Muscle layer of duodenum (tissue), 2 donors: ENCODE measurements at regions not wholly inside any gene's neighbourhood (a gene's known extent, or its start where the extent isn't known, plus 50 kb on each side); places are given as distances from the start of the nearest gene placed in this dataset.
"Not testable (repeated sequence)": the region's sequence is repeated elsewhere in the genome, so short reads cannot be mapped to it uniquely, and the experiment has no call there.

Source experiments
- H3K27ac ChIP-seq: one replicate; pipeline ENCODE4 v1.7.0; 2013; ENCODE audit warnings: mild to moderate bottlenecking, low read length
- H3K27me3 ChIP-seq: one replicate; pipeline ENCODE4 v1.7.0; 2013; ENCODE audit warnings: low read depth, mild to moderate bottlenecking, control low read depth, low read length
- H3K36me3 ChIP-seq, 2 donors: one replicate each; pipeline ENCODE4 v1.7.0; 2013; ENCODE audit warnings: low read length in 2 of 2, control low read depth in 1 of 2, mild to moderate bottlenecking in 1 of 2; ENCODE audit not compliant: insufficient read depth in 2 of 2, control insufficient read depth in 1 of 2
- H3K4me1 ChIP-seq, 2 donors: one replicate each; pipeline ENCODE4 v1.7.0; 2013; ENCODE audit warnings: low read length in 2 of 2, mild to moderate bottlenecking in 2 of 2, control low read depth in 1 of 2, moderate library complexity in 1 of 2; ENCODE audit not compliant: insufficient read depth in 2 of 2, control insufficient read depth in 1 of 2
- H3K4me3 ChIP-seq, 2 donors: one replicate each; pipeline ENCODE4 v1.7.0; 2013; ENCODE audit warnings: low read length in 2 of 2, low read depth in 1 of 2, mild to moderate bottlenecking in 1 of 2
- H3K9me3 ChIP-seq, 2 donors: one replicate each; pipeline ENCODE4 v1.7.0; 2013; ENCODE audit warnings: low read length in 2 of 2, control low read depth in 1 of 2, mild to moderate bottlenecking in 1 of 2; ENCODE audit not compliant: control insufficient read depth in 1 of 2
- donor health status: healthy.

DNA sequence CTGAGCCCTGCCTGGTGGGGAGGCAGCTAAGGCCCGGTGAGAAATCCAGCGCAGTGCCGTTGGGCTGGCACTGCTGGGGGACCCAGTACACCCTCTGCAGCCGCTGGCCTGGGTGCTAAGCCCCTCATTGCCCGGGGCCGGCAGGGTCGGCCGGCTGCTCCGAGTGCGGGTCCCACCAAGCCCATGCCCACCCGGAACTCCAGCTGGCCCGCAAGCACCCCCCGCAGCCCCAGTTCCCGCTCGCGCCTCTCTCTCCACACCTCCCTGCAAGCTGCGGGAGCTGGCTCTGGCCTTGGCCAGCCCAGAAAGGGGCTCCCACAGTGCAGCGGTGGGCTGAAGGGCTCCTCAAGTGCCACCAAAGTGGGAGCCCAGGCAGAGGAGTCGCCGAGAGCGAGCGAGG is 225.1 kb upstream of the ANKH start:
- not testable (repeated sequence) for H3K9me3 ChIP-seq, H3K4me1 ChIP-seq, H3K27me3 ChIP-seq, H3K36me3 ChIP-seq, H3K4me3 ChIP-seq, H3K27ac ChIP-seq

DNA sequence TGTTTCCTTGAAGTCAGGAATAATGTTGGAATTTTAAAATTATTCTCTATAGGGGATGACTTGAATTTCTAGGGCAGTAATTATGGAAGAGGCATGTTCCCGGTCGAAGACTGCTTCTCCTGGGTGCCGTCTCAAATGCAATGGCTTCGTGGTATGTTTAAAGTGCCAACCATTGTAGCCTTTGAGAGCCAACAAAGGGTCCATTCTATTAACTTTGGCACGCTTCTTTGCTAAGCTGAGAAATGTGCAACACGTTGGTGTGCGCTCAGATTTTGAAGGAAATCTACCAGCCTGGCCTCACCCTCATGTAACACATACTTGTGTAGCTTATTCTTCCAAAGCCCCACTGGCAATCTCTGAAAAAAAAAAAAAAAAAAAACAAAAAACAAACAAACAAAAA is 221.2 kb upstream of the ANKH start:
- H3K4me1 ChIP-seq: no peaks in the 10 kb centered on the region
- H3K27ac ChIP-seq: no peak overlapping the region
- no peak overlapping the region for H3K4me3 ChIP-seq
- no peaks in the 10 kb centered on the region for H3K36me3 ChIP-seq
- no peaks in the 10 kb centered on the region for H3K27me3 ChIP-seq
- H3K9me3 ChIP-seq: no peaks in the 10 kb centered on the region

DNA sequence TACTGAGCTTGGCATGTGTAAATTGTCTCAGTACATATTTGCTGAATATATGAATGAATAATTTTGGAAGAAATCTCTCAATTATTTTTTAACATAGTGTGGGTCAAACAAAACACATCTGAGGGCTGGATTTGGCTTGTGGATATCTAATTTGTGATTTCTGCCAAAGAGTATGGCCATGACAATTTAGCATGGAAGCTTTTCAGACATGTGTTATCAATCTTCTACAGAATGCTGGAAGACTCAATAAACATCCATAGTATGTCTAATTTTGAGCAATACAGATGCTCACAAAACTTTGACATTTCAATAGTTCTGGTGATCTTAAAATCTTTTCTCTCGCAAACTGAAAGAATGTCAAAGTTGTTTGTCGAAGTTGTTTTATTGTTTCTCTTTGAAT is 214.1 kb upstream of the ANKH start:
- Histone ChIP-seq H3K36me3 (no peaks in the 10 kb centered on the region), H3K4me3 (no peak overlapping the region), H3K27ac (no peak overlapping the region), H3K4me1 (no peaks in the 10 kb centered on the region), H3K9me3 (no peaks in the 10 kb centered on the region), H3K27me3 (no peaks in the 10 kb centered on the region)

DNA sequence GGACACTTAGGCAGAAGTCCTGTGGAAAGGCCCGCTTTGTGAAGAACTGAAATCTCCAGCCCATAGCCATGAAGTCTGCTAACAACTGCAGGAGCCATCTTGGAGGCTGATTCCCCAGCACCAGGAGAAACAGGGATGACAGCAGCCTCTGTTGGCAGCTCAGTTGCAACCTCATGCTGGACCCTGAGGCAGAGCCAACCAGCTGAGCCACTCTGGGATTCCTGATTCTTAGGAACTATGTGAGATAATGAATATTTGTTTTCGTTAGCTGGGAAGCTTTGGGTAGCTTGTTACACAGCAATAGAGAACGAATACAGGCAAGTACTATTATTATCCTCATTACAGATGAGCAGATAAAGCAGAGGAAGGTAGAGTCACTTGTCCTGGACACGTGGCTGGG is 210.5 kb upstream of the ANKH start:
- Histone ChIP-seq H3K9me3 (no peaks in the 10 kb centered on the region), H3K27me3 (no peaks in the 10 kb centered on the region), H3K36me3 (no peaks in the 10 kb centered on the region), H3K27ac (no peak overlapping the region), H3K4me1 (no peaks in the 10 kb centered on the region), H3K4me3 (no peak overlapping the region)

DNA sequence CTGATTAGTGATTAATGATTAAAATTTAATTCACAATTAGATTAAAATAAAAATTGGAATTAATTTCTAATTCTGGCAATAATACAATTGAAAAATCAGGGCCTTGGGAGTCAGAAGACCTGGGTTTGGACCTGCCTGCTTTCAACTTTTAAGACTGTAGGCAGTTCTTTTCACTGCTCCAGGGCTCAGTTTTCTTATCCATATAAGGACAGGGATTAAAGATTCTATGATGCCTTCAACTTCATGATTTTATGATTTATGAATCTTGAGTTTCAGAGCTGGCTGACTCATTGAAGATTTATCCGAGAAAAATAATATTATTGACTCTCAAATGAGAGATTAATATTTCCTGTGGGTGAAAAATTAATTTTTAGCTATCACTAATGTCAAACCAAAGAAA is 208.6 kb upstream of the ANKH start:
- Histone ChIP-seq H3K27me3 (no peaks in the 10 kb centered on the region), H3K36me3 (no peaks in the 10 kb centered on the region), H3K27ac (no peak overlapping the region), H3K4me1 (no peaks in the 10 kb centered on the region), H3K9me3 (no peaks in the 10 kb centered on the region), H3K4me3 (no peak overlapping the region)

DNA sequence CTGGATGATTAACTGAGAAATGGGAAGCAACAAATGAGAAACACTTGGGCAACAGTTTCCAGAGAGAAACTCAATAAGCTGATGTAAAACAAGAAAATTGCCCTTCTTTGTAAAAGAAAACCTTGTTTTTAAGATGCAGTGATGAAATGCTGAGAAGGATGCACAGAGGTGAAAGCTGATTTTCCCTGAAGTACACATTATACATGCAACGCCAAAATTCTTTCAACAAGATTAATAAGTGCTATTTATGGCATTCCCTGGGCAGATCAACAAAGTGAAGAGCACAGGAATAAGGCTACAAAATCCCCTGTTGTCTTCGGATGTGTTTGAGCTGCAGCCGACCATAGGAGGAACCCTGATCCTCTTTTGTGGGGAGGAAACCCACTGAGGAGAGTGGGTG is 208.0 kb upstream of the ANKH start:
- Histone ChIP-seq H3K27ac (no peak overlapping the region), H3K9me3 (no peaks in the 10 kb centered on the region), H3K36me3 (no peaks in the 10 kb centered on the region), H3K27me3 (no peaks in the 10 kb centered on the region), H3K4me1 (no peaks in the 10 kb centered on the region), H3K4me3 (no peak overlapping the region)

DNA sequence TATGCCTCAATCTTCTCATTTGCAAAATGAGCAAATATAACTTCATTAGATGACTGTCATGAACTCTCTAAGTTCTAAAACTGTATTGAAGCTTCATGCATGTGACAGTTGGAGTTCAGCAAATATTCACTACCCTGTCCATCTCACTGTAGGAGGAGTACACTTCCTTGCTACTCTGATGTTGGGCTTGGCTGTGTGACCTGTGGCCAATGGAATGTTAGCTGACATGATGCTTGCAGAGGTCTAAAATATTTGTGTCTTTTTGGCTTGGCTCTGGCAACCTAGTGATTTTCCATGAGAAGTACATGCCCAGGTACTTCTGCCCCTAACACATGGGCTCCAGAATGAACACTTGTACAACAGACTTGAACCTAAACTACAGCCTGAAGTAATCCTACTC is 203.1 kb upstream of the ANKH start:
- H3K27ac ChIP-seq: no peak overlapping the region
- H3K27me3 ChIP-seq: no peaks in the 10 kb centered on the region
- no peak overlapping the region for H3K4me3 ChIP-seq
- H3K36me3 ChIP-seq: no peaks in the 10 kb centered on the region
- H3K4me1 ChIP-seq: no peaks in the 10 kb centered on the region
- H3K9me3 ChIP-seq: no peaks in the 10 kb centered on the region

DNA sequence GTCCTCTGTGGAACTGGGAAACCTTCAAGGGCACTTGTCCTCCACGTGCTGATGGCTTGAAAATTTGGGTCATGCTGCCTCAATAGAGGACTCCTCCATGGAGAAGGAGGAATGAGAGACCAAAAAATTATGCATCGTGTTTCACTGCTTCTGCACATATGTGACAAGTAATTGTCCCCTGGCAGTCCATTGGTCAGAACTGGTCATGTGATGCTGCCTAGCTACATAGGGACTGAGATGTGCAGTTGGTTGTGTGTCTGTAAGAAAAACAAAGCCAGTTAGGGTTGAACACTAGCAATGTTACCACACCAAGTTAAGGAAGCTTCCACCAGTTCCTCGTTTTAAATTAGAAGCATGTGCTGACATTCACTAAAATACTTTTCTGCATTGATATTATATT is 201.9 kb upstream of the ANKH start:
- no peaks in the 10 kb centered on the region for H3K36me3 ChIP-seq
- no peaks in the 10 kb centered on the region for H3K27me3 ChIP-seq
- no peak overlapping the region for H3K4me3 ChIP-seq
- no peaks in the 10 kb centered on the region for H3K9me3 ChIP-seq
- H3K4me1 ChIP-seq: no peaks in the 10 kb centered on the region
- no peak overlapping the region for H3K27ac ChIP-seq

DNA sequence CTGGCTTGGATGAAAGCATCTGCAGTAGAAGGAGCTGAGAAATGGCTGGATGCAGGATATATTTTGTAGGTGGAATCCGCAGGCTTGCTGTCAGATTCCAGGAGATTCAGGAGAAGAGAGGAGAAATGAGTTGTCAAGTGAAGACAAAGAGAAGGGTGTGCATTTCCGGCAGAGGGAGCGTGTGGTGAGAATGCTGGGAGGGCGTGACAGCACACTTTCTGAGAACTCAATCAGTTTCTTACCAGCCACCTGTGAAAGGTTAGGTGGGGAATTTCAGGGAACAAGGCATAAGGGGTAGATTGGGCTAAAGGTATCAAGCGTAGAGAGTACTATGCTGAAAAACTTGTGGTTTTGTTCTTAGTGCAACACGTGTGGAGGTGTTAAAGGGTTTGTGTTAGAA is 199.3 kb upstream of the ANKH start:
- H3K27ac ChIP-seq: no peak overlapping the region
- H3K4me1 ChIP-seq: no peaks in the 10 kb centered on the region
- no peaks in the 10 kb centered on the region for H3K36me3 ChIP-seq
- no peaks in the 10 kb centered on the region for H3K9me3 ChIP-seq
- H3K4me3 ChIP-seq: no peak overlapping the region
- H3K27me3 ChIP-seq: no peaks in the 10 kb centered on the region

DNA sequence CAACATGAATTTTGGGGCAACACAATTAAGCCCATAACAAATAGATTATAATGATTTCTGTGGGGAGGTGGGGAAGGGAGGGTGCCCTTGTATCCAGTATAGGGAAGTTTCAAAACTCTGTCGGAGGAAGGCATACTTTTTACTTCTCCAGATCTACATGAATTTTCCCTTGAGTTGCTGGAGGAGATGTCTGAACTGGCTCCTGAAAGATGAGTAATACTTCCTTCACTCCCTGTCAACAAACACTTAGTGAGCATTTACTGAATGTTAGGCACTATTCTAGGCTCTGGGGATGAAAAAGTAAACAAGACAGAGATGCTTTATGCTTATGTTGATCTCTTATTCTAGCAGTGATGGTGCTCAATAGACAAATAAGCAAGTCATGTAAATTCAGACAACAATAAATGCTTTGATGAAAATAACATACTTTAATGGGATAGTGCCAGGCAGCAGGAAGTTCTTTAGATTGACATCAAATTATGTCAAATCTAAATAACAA is 197.9 kb upstream of the ANKH start:
- no peak overlapping the region for H3K27ac ChIP-seq
- H3K9me3 ChIP-seq: no peaks in the 10 kb centered on the region
- H3K27me3 ChIP-seq: no peaks in the 10 kb centered on the region
- H3K4me3 ChIP-seq: no peak overlapping the region
- no peaks in the 10 kb centered on the region for H3K36me3 ChIP-seq
- no peaks in the 10 kb centered on the region for H3K4me1 ChIP-seq

DNA sequence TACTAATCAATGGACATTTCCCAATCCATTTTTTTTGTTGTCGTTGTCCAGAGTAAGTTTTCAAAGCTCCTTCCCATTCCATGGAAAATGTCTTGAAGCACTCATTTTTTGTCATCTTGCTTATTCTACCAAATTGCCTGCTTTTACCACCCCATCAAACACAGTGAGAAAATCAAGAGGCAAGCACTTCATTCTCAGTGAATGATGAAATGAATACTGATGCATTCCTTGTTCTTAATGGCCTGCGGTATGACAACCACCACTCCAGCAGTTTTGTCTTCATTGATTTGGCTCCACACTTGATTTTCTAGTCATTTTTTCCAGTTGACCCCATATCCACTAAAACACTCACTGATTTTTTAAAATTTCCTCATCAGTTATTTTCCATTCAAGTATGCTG is 193.5 kb upstream of the ANKH start:
- no peaks in the 10 kb centered on the region for H3K9me3 ChIP-seq
- no peaks in the 10 kb centered on the region for H3K4me1 ChIP-seq
- H3K36me3 ChIP-seq: no peaks in the 10 kb centered on the region
- H3K27me3 ChIP-seq: no peaks in the 10 kb centered on the region
- no peak overlapping the region for H3K27ac ChIP-seq
- no peak overlapping the region for H3K4me3 ChIP-seq

DNA sequence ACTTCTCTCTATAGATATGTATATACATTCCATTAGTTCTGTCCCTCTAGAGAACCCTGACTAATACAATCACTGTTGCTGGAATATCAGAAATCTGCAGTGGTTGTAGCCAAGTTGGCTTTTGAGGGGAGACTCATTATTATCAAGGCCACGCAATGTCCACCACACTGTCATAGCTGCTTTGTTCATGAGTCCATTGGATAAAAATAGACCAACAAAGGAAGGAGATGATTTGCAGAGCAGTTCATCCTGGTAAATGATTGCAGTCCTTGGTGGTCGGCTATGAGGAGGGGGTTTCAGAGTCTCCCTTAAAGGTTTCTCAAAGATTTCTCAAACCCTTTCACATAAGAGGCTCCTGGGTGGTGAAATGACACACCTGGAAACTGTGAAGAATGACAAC is 192.8 kb upstream of the ANKH start:
- H3K4me1 ChIP-seq: no peaks in the 10 kb centered on the region
- no peaks in the 10 kb centered on the region for H3K27me3 ChIP-seq
- no peaks in the 10 kb centered on the region for H3K9me3 ChIP-seq
- H3K36me3 ChIP-seq: no peaks in the 10 kb centered on the region
- H3K4me3 ChIP-seq: no peak overlapping the region
- H3K27ac ChIP-seq: no peak overlapping the region
